ENCODE measurements at regions not wholly inside any gene's neighbourhood (a gene's known extent, or its start where the extent isn't known, plus 50 kb on each side); places are given as distances from the start of the nearest gene placed in this dataset.
"Not testable (repeated sequence)": the region's sequence is repeated elsewhere in the genome, so short reads cannot be mapped to it uniquely, and the experiment has no call there.

GRCh38 chr5:125064621-125065438 lies 318.4 kb upstream of the ZNF608 start:
- intact Hi-C loops (cut with DNase I): no loop called here
- DNase-seq (ENCODE audit: extremely low spot score): no peak
- H3K4me3 ChIP-seq: no peak overlapping the region
- H3K27ac ChIP-seq (replicated peaks in 1 of 4): no peak overlapping the region
- no peak for TF ChIP-seq POLR2AphosphoS5 (IDR thresholded peaks at IDR 0.05)
- TF ChIP-seq EP300 (IDR thresholded peaks at IDR 0.05): no peak
- no peak for TF ChIP-seq POLR2A (IDR thresholded peaks at IDR 0.05; ENCODE audit: low read depth)
- 75% methylated on average over 8 of the region's 8 CpGs for WGBS
- H3K36me3 ChIP-seq: no peaks in the 10 kb centered on the region
- H3K9me3 ChIP-seq: no peaks in the 10 kb centered on the region
- no peaks in the 10 kb centered on the region for H3K27me3 ChIP-seq
- H3K4me1 ChIP-seq: peaks cover 0 to 9% (median 0%) of the 10 kb centered on the region in 4 donors

GRCh38 chr5:125065741-125066140 lies 319.3 kb upstream of the ZNF608 start:
- intact Hi-C loops (cut with DNase I): no loop called here
- 59% methylated on average over 2 of the region's 2 CpGs for WGBS
- DNase-seq (ENCODE audit: extremely low spot score): no peak
- Histone ChIP-seq H3K27ac (replicated peaks in 1 of 4) (no peak overlapping the region), H3K4me3 (no peak overlapping the region), H3K9me3 (no peaks in the 10 kb centered on the region), H3K36me3 (no peaks in the 10 kb centered on the region), H3K27me3 (no peaks in the 10 kb centered on the region), H3K4me1 (peaks cover 0 to 9% (median 0%) of the 10 kb centered on the region in 4 donors)
- TF ChIP-seq EP300 (IDR thresholded peaks at IDR 0.05) (no peak), CTCF (IDR thresholded peaks at IDR 0.05) (no peak), POLR2AphosphoS5 (IDR thresholded peaks at IDR 0.05) (no peak), POLR2A (IDR thresholded peaks at IDR 0.05; ENCODE audit: low read depth) (no peak)

- Histone ChIP-seq H3K36me3 (no peaks in the 10 kb centered on the region), H3K27me3 (no peaks in the 10 kb centered on the region), H3K4me3 (no peak overlapping the region), H3K4me1 (no peaks in the 10 kb centered on the region), H3K9me3 (peaks cover 0 to 21% (median 15%) of the 10 kb centered on the region in 4 donors), H3K27ac (replicated peaks in 1 of 4) (no peak overlapping the region)
- WGBS: 83% methylated on average over 3 of the region's 3 CpGs
- DNase-seq (ENCODE audit: extremely low spot score): no peak
- intact Hi-C loops (cut with DNase I): no loop called here
- no peak for TF ChIP-seq EP300 (IDR thresholded peaks at IDR 0.05)
- no peak for TF ChIP-seq CTCF (IDR thresholded peaks at IDR 0.05)
- TF ChIP-seq POLR2AphosphoS5 (IDR thresholded peaks at IDR 0.05): no peak
- no peak for TF ChIP-seq POLR2A (IDR thresholded peaks at IDR 0.05; ENCODE audit: low read depth)
These were observed 324.5 kb upstream of the ZNF608 start for GRCh38 chr5:125070961-125071360.

GRCh38 chr5:125073090-125073489 lies 326.7 kb upstream of the ZNF608 start:
- TF ChIP-seq POLR2AphosphoS5 (IDR thresholded peaks at IDR 0.05): no peak
- TF ChIP-seq POLR2A (IDR thresholded peaks at IDR 0.05; ENCODE audit: low read depth): no peak
- no peak for TF ChIP-seq CTCF (IDR thresholded peaks at IDR 0.05)
- no peak for TF ChIP-seq EP300 (IDR thresholded peaks at IDR 0.05)
- H3K4me3 ChIP-seq: no peak overlapping the region
- no peak for DNase-seq (ENCODE audit: extremely low spot score)
- intact Hi-C loops (cut with DNase I): no loop called here
- no peak overlapping the region for H3K27ac ChIP-seq (replicated peaks in 1 of 4)
- no peaks in the 10 kb centered on the region for H3K27me3 ChIP-seq
- H3K4me1 ChIP-seq: no peaks in the 10 kb centered on the region
- H3K36me3 ChIP-seq: no peaks in the 10 kb centered on the region
- WGBS: 85% methylated on average over 1 of the region's 1 CpG
- H3K9me3 ChIP-seq: peaks cover 0 to 21% (median 15%) of the 10 kb centered on the region in 4 donors

GRCh38 chr5:125075567-125075966 lies 329.1 kb upstream of the ZNF608 start:
- no peak for DNase-seq (ENCODE audit: extremely low spot score)
- Histone ChIP-seq H3K9me3 (peaks cover 0 to 21% (median 15%) of the 10 kb centered on the region in 4 donors), H3K36me3 (no peaks in the 10 kb centered on the region), H3K27ac (replicated peaks in 1 of 4) (no peak overlapping the region), H3K4me1 (no peaks in the 10 kb centered on the region), H3K4me3 (no peak overlapping the region), H3K27me3 (no peaks in the 10 kb centered on the region)
- 87% methylated on average over 2 of the region's 2 CpGs for WGBS
- intact Hi-C loops (cut with DNase I): no loop called here
- no peak for TF ChIP-seq POLR2A (IDR thresholded peaks at IDR 0.05; ENCODE audit: low read depth)
- no peak for TF ChIP-seq EP300 (IDR thresholded peaks at IDR 0.05)
- no peak for TF ChIP-seq POLR2AphosphoS5 (IDR thresholded peaks at IDR 0.05)
- no peak for TF ChIP-seq CTCF (IDR thresholded peaks at IDR 0.05)

- H3K27me3 ChIP-seq; DNase-seq (ENCODE audit: extremely low spot score); intact Hi-C loops (cut with DNase I); H3K4me1 ChIP-seq; H3K36me3 ChIP-seq; H3K27ac ChIP-seq (replicated peaks in 1 of 4); H3K9me3 ChIP-seq; H3K4me3 ChIP-seq: not testable (repeated sequence)
- WGBS: 100% methylated on average over 5 of the region's 5 CpGs
These were observed 332.6 kb upstream of the ZNF608 start for GRCh38 chr5:125079028-125079427.

Data from esophagus muscularis mucosa (tissue), 4 donors.